ENCODE measurements at regions not wholly inside any gene's neighbourhood (a gene's known extent, or its start where the extent isn't known, plus 50 kb on each side); places are given as distances from the start of the nearest gene placed in this dataset.

DNA sequence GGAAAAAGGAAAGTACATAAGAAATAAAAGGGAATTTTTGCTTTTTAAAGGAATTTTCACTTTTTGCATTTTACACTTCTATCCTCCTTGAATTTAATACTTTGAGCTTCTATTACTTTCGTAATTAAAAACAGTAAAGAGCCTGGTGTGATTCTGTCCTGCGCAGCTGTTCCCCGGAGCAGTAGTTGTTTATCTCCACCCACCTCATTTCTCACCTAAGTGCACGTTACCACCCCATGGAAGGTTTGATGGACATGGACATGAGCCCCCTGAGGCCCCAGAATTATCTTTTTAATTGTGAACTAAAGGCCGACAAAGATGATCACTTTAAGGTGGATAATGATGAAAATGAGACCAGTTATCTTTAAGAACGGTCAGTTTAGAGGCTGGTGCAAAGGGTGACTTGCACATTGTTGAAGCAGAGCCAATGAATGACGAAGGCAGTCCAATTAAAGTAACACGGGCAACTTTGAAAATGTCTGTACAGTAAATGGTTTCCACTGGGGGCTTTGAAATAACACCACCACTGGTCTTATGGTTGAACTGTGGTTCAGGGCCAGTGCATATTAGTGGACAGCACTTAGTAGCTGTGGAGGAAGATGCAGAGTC is 52.1 kb upstream of the TEX13D start:
- TF ChIP-seq, protein P1, sequence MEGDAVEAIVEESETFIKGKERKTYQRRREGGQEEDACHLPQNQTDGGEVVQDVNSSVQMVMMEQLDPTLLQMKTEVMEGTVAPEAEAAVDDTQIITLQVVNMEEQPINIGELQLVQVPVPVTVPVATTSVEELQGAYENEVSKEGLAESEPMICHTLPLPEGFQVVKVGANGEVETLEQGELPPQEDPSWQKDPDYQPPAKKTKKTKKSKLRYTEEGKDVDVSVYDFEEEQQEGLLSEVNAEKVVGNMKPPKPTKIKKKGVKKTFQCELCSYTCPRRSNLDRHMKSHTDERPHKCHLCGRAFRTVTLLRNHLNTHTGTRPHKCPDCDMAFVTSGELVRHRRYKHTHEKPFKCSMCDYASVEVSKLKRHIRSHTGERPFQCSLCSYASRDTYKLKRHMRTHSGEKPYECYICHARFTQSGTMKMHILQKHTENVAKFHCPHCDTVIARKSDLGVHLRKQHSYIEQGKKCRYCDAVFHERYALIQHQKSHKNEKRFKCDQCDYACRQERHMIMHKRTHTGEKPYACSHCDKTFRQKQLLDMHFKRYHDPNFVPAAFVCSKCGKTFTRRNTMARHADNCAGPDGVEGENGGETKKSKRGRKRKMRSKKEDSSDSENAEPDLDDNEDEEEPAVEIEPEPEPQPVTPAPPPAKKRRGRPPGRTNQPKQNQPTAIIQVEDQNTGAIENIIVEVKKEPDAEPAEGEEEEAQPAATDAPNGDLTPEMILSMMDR (conservative IDR thresholded peaks at IDR 0.05; ENCODE audit: low read depth, low read length) = no peak
- TF ChIP-seq EZH2 (IDR thresholded peaks at IDR 0.05; ENCODE audit: borderline replicate concordance, low read depth, low read length, poor library complexity, severe bottlenecking) = no peak

Measured in A673 (cell line).